HCT116 (cell line): ENCODE measurements at regions not wholly inside any gene's neighbourhood (a gene's known extent, or its start where the extent isn't known, plus 50 kb on each side); places are given as distances from the start of the nearest gene placed in this dataset.

Experiments used
- ATAC-seq: fragments of 200-7000 bp; cut with Tn5 transposase; 2 replicates; pipeline ENCODE4 v1.9.1; 2020; ENCODE audit warnings: mild to moderate bottlenecking, moderate library complexity
- BruUV-seq: library from RNA; stranded (reverse); fragments of 400-500 nt; replicated peaks from 2 replicates; lab custom pipeline; 2021; lab: Mats Ljungman, UMichigan
- CTCF ChIA-PET: fragments of 300-600 bp; sonication (Branson Sonifier 250); formaldehyde crosslinking; loops from one replicate; lab custom pipeline; 2021; ENCODE audit warnings: antibody characterized with exemption; lab: Charles Lee
- POLR2A ChIA-PET: fragments of 300-600, 350-600 bp; sonication (Branson Sonifier 250); formaldehyde crosslinking; loops from one replicate; lab custom pipeline; 2021; ENCODE audit warnings: antibody characterized with exemption; lab: Charles Lee
- RAD21 ChIA-PET, 2 experiments: fragments of 300-600 bp; sonication (Branson Sonifier 250); formaldehyde crosslinking; loops; one replicate each; lab custom pipeline; 2023; ENCODE audit warnings: low total read pairs in 2 of 2; ENCODE audit not compliant: uncharacterized antibody in 2 of 2, unreplicated experiment in 2 of 2, low non-redundant PET in 1 of 2; lab: Charles Lee
- DNase-seq: peaks from one replicate; pipeline ENCODE4 v3.0.0-alpha.2; 2010; ENCODE audit warnings: low read depth, low spot score
- H2AFZ ChIP-seq: fragments of 200-600 bp; shearing (Covaris generic), sonication (generic); 2 replicates; pipeline ENCODE4 v1.6.1; 2017; ENCODE audit warnings: low read depth, mixed run types, mixed read lengths, antibody characterized with exemption, low read length; ENCODE audit not compliant: poor library complexity, severe bottlenecking
- H3K27ac ChIP-seq: 2 replicates; pipeline ENCODE4 v1.5.1; 2012; ENCODE audit warnings: low read depth, low read length
- H3K27me3 ChIP-seq: fragments of 200-600 bp; sonication (generic); 2 replicates; pipeline ENCODE4 v1.6.1; 2016; ENCODE audit warnings: mixed run types, low read length, mixed read lengths; ENCODE audit not compliant: insufficient read depth
- H3K36me3 ChIP-seq, 2 experiments: fragments of 200-500 bp in 1 of 2; fragments of 200-600 bp in 1 of 2; sonication (Bioruptor generic) in 1 of 2; sonication (generic) in 1 of 2; 2 replicates each; pipeline versions ENCODE4 v1.5.1 to v1.6.1; 2014 to 2016; ENCODE audit warnings: low read length in 2 of 2, inconsistent platforms in 1 of 2, mixed read lengths in 1 of 2, mixed run types in 1 of 2; ENCODE audit not compliant: insufficient read depth in 2 of 2, control insufficient read depth in 1 of 2
- H3K4me1 ChIP-seq, 2 experiments: fragments of 200-600 bp in 1 of 2; sonication (generic) in 1 of 2; 2 replicates each; pipeline versions ENCODE4 v1.5.1 to v1.6.1; 2012 to 2017; ENCODE audit warnings: low read length in 2 of 2, inconsistent platforms in 1 of 2, mild to moderate bottlenecking in 1 of 2, mixed read lengths in 1 of 2, mixed run types in 1 of 2, moderate library complexity in 1 of 2; ENCODE audit not compliant: insufficient read depth in 2 of 2, control insufficient read depth in 1 of 2
- H3K4me2 ChIP-seq: fragments of 200-600 bp; sonication (generic); 2 replicates; pipeline ENCODE4 v1.6.1; 2017; ENCODE audit warnings: mixed run types, low read length, mixed read lengths
- H3K4me3 ChIP-seq, 2 experiments: fragments of 200-600 bp in 1 of 2; sonication (generic) in 1 of 2; replicated peaks in 1 of 2; 2 replicates each; pipeline ENCODE4 v1.5.1; 2011 to 2016; ENCODE audit warnings: low read length in 2 of 2, control low read depth in 1 of 2, low read depth in 1 of 2, mild to moderate bottlenecking in 1 of 2, mixed read lengths in 1 of 2, mixed run types in 1 of 2
- H3K79me2 ChIP-seq: fragments of 200-600 bp; sonication (generic); 2 replicates; pipeline ENCODE4 v1.6.1; 2017; ENCODE audit warnings: mild to moderate bottlenecking, mixed run types, low read length, moderate library complexity, mixed read lengths; ENCODE audit not compliant: insufficient read depth
- H3K9ac ChIP-seq: fragments of 200-600 bp; sonication (generic); 2 replicates; pipeline ENCODE4 v1.6.1; 2016; ENCODE audit warnings: low read length, mixed read lengths
- H3K9me2 ChIP-seq: fragments of 200-600 bp; sonication (generic), shearing (Covaris generic); 2 replicates; pipeline ENCODE4 v1.6.1; 2017; ENCODE audit warnings: mixed run types, mild to moderate bottlenecking, moderate library complexity; ENCODE audit not compliant: insufficient read depth
- H3K9me3 ChIP-seq, 2 experiments: fragments of 200-500 bp in 1 of 2; fragments of 200-600 bp in 1 of 2; sonication (Bioruptor generic) in 1 of 2; sonication (generic) in 1 of 2; 2 replicates each; pipeline ENCODE4 v1.6.1; 2014 to 2017; ENCODE audit warnings: low read length in 2 of 2, mixed read lengths in 2 of 2, inconsistent platforms in 1 of 2, low read depth in 1 of 2, mild to moderate bottlenecking in 1 of 2, mixed run types in 1 of 2, moderate library complexity in 1 of 2; ENCODE audit not compliant: control insufficient read depth in 1 of 2, insufficient read depth in 1 of 2
- H4K20me1 ChIP-seq: fragments of 200-600 bp; sonication (generic), shearing (Covaris generic); 2 replicates; pipeline ENCODE4 v1.6.1; 2017; ENCODE audit warnings: mixed run types, mild to moderate bottlenecking, moderate library complexity; ENCODE audit not compliant: insufficient read depth
- CBX3 ChIP-seq: IDR thresholded peaks from 2 replicates; pipeline ENCODE4 v1.6.1; 2012; ENCODE audit warnings: low read depth
- CEBPB ChIP-seq: IDR thresholded peaks from 2 replicates; pipeline ENCODE4 v1.6.1; 2012; ENCODE audit warnings: low read depth
- EGR1 ChIP-seq: IDR thresholded peaks from 2 replicates; pipeline ENCODE4 v1.6.1; 2012; ENCODE audit warnings: low read depth
- EZH2 ChIP-seq: fragments of 200-600 bp; sonication (generic); IDR thresholded peaks from 2 replicates; pipeline ENCODE4 v1.6.1; 2017; ENCODE audit warnings: antibody characterized with exemption, mixed run types
- EZH2phosphoT487 ChIP-seq: fragments of 200-600 bp; IDR thresholded peaks from 2 replicates; pipeline ENCODE4 v1.6.1; 2018; ENCODE audit warnings: antibody characterized with exemption, borderline replicate concordance
- JUND ChIP-seq: IDR thresholded peaks from 2 replicates; pipeline ENCODE4 v1.6.1; 2012
- POLR2A ChIP-seq: IDR thresholded peaks from 2 replicates; pipeline ENCODE4 v1.7.0; 2011; ENCODE audit warnings: borderline replicate concordance; ENCODE audit not compliant: insufficient read depth, insufficient read length; ENCODE audit errors: extremely low read depth
- POLR2AphosphoS5 ChIP-seq: IDR thresholded peaks from 2 replicates; pipeline ENCODE4 v1.6.1; 2011; ENCODE audit warnings: mild to moderate bottlenecking, low read depth, low read length, moderate library complexity
- SIN3A ChIP-seq: IDR thresholded peaks from 2 replicates; pipeline ENCODE4 v1.6.1; 2012; ENCODE audit warnings: low read depth
- SRF ChIP-seq: IDR thresholded peaks from 2 replicates; pipeline ENCODE4 v1.6.1; 2012; ENCODE audit warnings: low read depth
- TCF7L2 ChIP-seq: IDR thresholded peaks from 2 replicates; pipeline ENCODE4 v1.7.0; 2011; ENCODE audit warnings: borderline replicate concordance, inconsistent platforms; ENCODE audit not compliant: insufficient read depth, insufficient read length; ENCODE audit errors: extremely low read depth
- YY1 ChIP-seq: IDR thresholded peaks from 2 replicates; pipeline ENCODE4 v1.6.1; 2011; ENCODE audit warnings: low read length, low read depth, moderate library complexity, mild to moderate bottlenecking; ENCODE audit not compliant: insufficient replicate concordance; ENCODE audit errors: extremely low read depth
- ZFX ChIP-seq: fragments of 450-650 bp; IDR thresholded peaks from 2 replicates; pipeline ENCODE4 v1.6.1; 2017
- ZNF274 ChIP-seq: fragments of 200-500 bp; sonication (Bioruptor generic); IDR thresholded peaks from 2 replicates; pipeline ENCODE4 v1.6.1; 2014; ENCODE audit warnings: mild to moderate bottlenecking, low read depth, low read length, inconsistent platforms
- intact Hi-C: fragments of 100-400 bp; cut with micrococcal nuclease; formaldehyde crosslinking; loops from 2 replicates; pipeline ENCODE4 v1.10.0; 2022
- TF ChIP-seq, protein P1 (sequence below), 3 experiments: fragments of 200-600 bp in 1 of 3; sonication (generic) in 1 of 3; IDR thresholded peaks in 2 of 3; conservative IDR thresholded peaks in 1 of 3; 2 replicates each; pipeline ENCODE4 v1.5.1; 2012 to 2017; ENCODE audit warnings: low read depth in 2 of 3, low read length in 2 of 3, antibody characterized with exemption in 1 of 3, borderline replicate concordance in 1 of 3, control low read depth in 1 of 3, mild to moderate bottlenecking in 1 of 3, mixed read lengths in 1 of 3, mixed run types in 1 of 3, moderate library complexity in 1 of 3; ENCODE audit not compliant: insufficient read depth in 1 of 3
- TF ChIP-seq, protein P2 (sequence below): IDR thresholded peaks from 2 replicates; pipeline ENCODE4 v1.6.1; 2012; ENCODE audit warnings: low read depth
- TF ChIP-seq, protein P3 (sequence below): IDR thresholded peaks from 2 replicates; pipeline ENCODE4 v1.6.1; 2012

DNA sequence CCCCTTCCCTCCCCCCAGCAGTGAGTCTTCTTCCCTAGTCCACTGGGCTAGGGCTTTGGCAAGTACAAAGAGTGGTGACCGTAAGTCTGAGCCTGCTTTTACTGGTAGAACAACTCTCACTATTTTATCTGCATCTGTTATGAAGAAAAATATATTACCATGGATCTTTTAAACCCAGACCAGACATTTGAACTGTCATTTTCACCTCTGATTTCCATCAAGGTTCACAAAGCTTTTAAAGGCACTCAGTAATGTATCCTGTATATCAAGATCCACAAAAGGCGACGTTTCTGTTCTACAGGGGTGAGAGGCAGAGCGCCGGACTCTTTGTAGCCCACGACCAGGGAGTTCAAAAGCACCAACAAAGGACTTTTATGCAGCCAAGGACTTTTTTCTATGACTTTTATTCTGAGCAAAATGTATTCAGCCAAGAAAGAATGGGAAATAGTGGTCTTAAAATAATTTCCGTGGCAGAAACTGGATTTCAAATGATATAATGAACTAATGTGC is 388.3 kb downstream of the ANXA1 start:
- ChIA-PET POLR2A (no interaction called here), CTCF (no interaction called here), RAD21 (no interaction called here)
- no peak overlapping the region for H3K4me3 ChIP-seq
- ATAC-seq (no peak), DNase-seq (no peak)
- H3K9me2 ChIP-seq: no peaks in the 10 kb centered on the region
- BruUV-seq: no TSS peak
- no peaks in the 10 kb centered on the region for H3K9me3 ChIP-seq
- TF ChIP-seq TCF7L2 (no peak), CBX3 (no peak), EZH2phosphoT487 (no peak), YY1 (no peak), EGR1 (no peak), JUND (no peak), POLR2A (no peak), SIN3A (no peak), EZH2 (no peak), ZFX (no peak), POLR2AphosphoS5 (no peak), SRF (no peak), CEBPB (no peak), ZNF274 (no peak)
- TF ChIP-seq, protein P1, sequence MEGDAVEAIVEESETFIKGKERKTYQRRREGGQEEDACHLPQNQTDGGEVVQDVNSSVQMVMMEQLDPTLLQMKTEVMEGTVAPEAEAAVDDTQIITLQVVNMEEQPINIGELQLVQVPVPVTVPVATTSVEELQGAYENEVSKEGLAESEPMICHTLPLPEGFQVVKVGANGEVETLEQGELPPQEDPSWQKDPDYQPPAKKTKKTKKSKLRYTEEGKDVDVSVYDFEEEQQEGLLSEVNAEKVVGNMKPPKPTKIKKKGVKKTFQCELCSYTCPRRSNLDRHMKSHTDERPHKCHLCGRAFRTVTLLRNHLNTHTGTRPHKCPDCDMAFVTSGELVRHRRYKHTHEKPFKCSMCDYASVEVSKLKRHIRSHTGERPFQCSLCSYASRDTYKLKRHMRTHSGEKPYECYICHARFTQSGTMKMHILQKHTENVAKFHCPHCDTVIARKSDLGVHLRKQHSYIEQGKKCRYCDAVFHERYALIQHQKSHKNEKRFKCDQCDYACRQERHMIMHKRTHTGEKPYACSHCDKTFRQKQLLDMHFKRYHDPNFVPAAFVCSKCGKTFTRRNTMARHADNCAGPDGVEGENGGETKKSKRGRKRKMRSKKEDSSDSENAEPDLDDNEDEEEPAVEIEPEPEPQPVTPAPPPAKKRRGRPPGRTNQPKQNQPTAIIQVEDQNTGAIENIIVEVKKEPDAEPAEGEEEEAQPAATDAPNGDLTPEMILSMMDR (IDR thresholded peaks at IDR 0.05 in 2 of 3, conservative IDR thresholded peaks at IDR 0.05 in 1 of 3; ENCODE audit: borderline replicate concordance in 1 of 3, insufficient read depth in 1 of 3, low read depth in 2 of 3, low read length in 2 of 3): no peak
- TF ChIP-seq, protein P2, sequence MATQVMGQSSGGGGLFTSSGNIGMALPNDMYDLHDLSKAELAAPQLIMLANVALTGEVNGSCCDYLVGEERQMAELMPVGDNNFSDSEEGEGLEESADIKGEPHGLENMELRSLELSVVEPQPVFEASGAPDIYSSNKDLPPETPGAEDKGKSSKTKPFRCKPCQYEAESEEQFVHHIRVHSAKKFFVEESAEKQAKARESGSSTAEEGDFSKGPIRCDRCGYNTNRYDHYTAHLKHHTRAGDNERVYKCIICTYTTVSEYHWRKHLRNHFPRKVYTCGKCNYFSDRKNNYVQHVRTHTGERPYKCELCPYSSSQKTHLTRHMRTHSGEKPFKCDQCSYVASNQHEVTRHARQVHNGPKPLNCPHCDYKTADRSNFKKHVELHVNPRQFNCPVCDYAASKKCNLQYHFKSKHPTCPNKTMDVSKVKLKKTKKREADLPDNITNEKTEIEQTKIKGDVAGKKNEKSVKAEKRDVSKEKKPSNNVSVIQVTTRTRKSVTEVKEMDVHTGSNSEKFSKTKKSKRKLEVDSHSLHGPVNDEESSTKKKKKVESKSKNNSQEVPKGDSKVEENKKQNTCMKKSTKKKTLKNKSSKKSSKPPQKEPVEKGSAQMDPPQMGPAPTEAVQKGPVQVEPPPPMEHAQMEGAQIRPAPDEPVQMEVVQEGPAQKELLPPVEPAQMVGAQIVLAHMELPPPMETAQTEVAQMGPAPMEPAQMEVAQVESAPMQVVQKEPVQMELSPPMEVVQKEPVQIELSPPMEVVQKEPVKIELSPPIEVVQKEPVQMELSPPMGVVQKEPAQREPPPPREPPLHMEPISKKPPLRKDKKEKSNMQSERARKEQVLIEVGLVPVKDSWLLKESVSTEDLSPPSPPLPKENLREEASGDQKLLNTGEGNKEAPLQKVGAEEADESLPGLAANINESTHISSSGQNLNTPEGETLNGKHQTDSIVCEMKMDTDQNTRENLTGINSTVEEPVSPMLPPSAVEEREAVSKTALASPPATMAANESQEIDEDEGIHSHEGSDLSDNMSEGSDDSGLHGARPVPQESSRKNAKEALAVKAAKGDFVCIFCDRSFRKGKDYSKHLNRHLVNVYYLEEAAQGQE: no peak
- TF ChIP-seq, protein P3, sequence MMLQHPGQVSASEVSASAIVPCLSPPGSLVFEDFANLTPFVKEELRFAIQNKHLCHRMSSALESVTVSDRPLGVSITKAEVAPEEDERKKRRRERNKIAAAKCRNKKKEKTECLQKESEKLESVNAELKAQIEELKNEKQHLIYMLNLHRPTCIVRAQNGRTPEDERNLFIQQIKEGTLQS: no peak
- no peak overlapping the region for H3K4me2 ChIP-seq
- H4K20me1 ChIP-seq: no peaks in the 10 kb centered on the region
- intact Hi-C loops: no loop called here
- no peaks in the 10 kb centered on the region for H3K4me1 ChIP-seq
- peaks cover 23% of the 10 kb centered on the region for H3K27me3 ChIP-seq
- H3K79me2 ChIP-seq: no peaks in the 10 kb centered on the region
- no peaks in the 10 kb centered on the region for H3K36me3 ChIP-seq
- H3K9ac ChIP-seq: no peak overlapping the region
- H2AFZ ChIP-seq: no peak overlapping the region
- no peak overlapping the region for H3K27ac ChIP-seq
